Progenitor cell of endocrine pancreas (in vitro differentiated cells): ENCODE measurements at regions not wholly inside any gene's neighbourhood (a gene's known extent, or its start where the extent isn't known, plus 50 kb on each side); places are given as distances from the start of the nearest gene placed in this dataset.
"Not testable (repeated sequence)": the region's sequence is repeated elsewhere in the genome, so short reads cannot be mapped to it uniquely, and the experiment has no call there.

Source experiments
- DNase-seq: peaks from one replicate; pipeline ENCODE4 v3.0.0; 2021; ENCODE audit warnings: low spot score; ENCODE audit not compliant: unreplicated experiment
- H3K27ac Mint-ChIP-seq: 2 replicates; pipeline ENCODE4 v1.8.0; 2021; ENCODE audit warnings: mild to moderate bottlenecking, moderate library complexity, mixed read lengths
- H3K27me3 Mint-ChIP-seq: 2 replicates; pipeline ENCODE4 v1.8.0; 2021; ENCODE audit warnings: mixed read lengths
- H3K36me3 Mint-ChIP-seq: 2 replicates; pipeline ENCODE4 v1.8.0; 2022; ENCODE audit warnings: mixed read lengths; ENCODE audit not compliant: insufficient read depth
- H3K4me1 Mint-ChIP-seq: 2 replicates; pipeline ENCODE4 v1.8.0; 2021; ENCODE audit warnings: low read depth, mixed read lengths
- H3K4me3 Mint-ChIP-seq: 2 replicates; pipeline ENCODE4 v1.8.0; 2021; ENCODE audit warnings: low read depth, mild to moderate bottlenecking, moderate library complexity, mixed read lengths
- H3K9me3 Mint-ChIP-seq: 2 replicates; pipeline ENCODE4 v1.8.0; 2021; ENCODE audit warnings: low read depth, mixed read lengths
- CTCF ChIP-seq: fragments of 200-600 bp; sonication (generic); IDR thresholded peaks from one replicate; pipeline ENCODE4 v1.5.0; 2021; ENCODE audit warnings: antibody characterized with exemption, mild to moderate bottlenecking; ENCODE audit not compliant: unreplicated experiment

- no peak for DNase-seq
- Mint-ChIP-seq H3K9me3 (peaks cover 5% of the 10 kb centered on the region), H3K27ac (no peak overlapping the region), H3K27me3 (no peaks in the 10 kb centered on the region), H3K36me3 (no peaks in the 10 kb centered on the region), H3K4me1 (peaks cover 3% of the 10 kb centered on the region), H3K4me3 (no peak overlapping the region)
- no peak for TF ChIP-seq CTCF
Measured at GRCh38 chr2:17133052-17133671, 385.1 kb downstream of the RAD51AP2 start.

GRCh38 chr2:17130627-17131026 is 387.6 kb downstream of the RAD51AP2 start:
- H3K4me1 Mint-ChIP-seq, H3K4me3 Mint-ChIP-seq, H3K36me3 Mint-ChIP-seq, H3K27ac Mint-ChIP-seq, H3K9me3 Mint-ChIP-seq, H3K27me3 Mint-ChIP-seq, DNase-seq: not testable (repeated sequence)

GRCh38 chr2:17125989-17126620 is 392.1 kb downstream of the RAD51AP2 start:
- no peak for DNase-seq
- H3K27ac Mint-ChIP-seq: no peak overlapping the region
- H3K36me3 Mint-ChIP-seq: no peaks in the 10 kb centered on the region
- no peak overlapping the region for H3K4me3 Mint-ChIP-seq
- no peak for TF ChIP-seq CTCF
- H3K9me3 Mint-ChIP-seq: no peaks in the 10 kb centered on the region
- H3K4me1 Mint-ChIP-seq: no peaks in the 10 kb centered on the region
- no peaks in the 10 kb centered on the region for H3K27me3 Mint-ChIP-seq

- TF ChIP-seq CTCF: no peak
- Mint-ChIP-seq H3K27me3 (no peaks in the 10 kb centered on the region), H3K36me3 (no peaks in the 10 kb centered on the region), H3K4me3 (no peak overlapping the region), H3K27ac (no peak overlapping the region), H3K4me1 (no peaks in the 10 kb centered on the region), H3K9me3 (no peaks in the 10 kb centered on the region)
- DNase-seq: no peak
Measured at GRCh38 chr2:17124575-17125318, 393.5 kb downstream of the RAD51AP2 start.

- no peaks in the 10 kb centered on the region for H3K36me3 Mint-ChIP-seq
- no peaks in the 10 kb centered on the region for H3K4me1 Mint-ChIP-seq
- no peaks in the 10 kb centered on the region for H3K9me3 Mint-ChIP-seq
- H3K27ac Mint-ChIP-seq: no peak overlapping the region
- H3K27me3 Mint-ChIP-seq: no peaks in the 10 kb centered on the region
- TF ChIP-seq CTCF: no peak
- no peak for DNase-seq
- no peak overlapping the region for H3K4me3 Mint-ChIP-seq
Measured at GRCh38 chr2:17122887-17123501, 395.2 kb downstream of the RAD51AP2 start.
